ENCODE measurements at regions not wholly inside any gene's neighbourhood (a gene's known extent, or its start where the extent isn't known, plus 50 kb on each side); places are given as distances from the start of the nearest gene placed in this dataset.

GRCh38 chr18:22604390-22604985, 186.8 kb upstream of the CTAGE1 start:
- no peak for DNase-seq (ENCODE audit: low read depth, low spot score)
- H3K9ac ChIP-seq (ENCODE audit: insufficient read length): no peak overlapping the region
- no peaks in the 10 kb centered on the region for H3K36me3 ChIP-seq (ENCODE audit: insufficient read depth, low read length)
- no peak overlapping the region for H3K27ac ChIP-seq
- H3K9me3 ChIP-seq (ENCODE audit: low read depth, low read length): no peaks in the 10 kb centered on the region
- no peak for TF ChIP-seq EZH2 (IDR thresholded peaks at IDR 0.05)
- TF ChIP-seq POLR2AphosphoS5 (IDR thresholded peaks at IDR 0.05; ENCODE audit: borderline replicate concordance, low read depth, low read length): no peak
- no peak for TF ChIP-seq FOXP2 (optimal IDR thresholded peaks at IDR 0.05; ENCODE audit: control extremely low read depth, extremely low read length, insufficient read depth)
- H3K4me3 ChIP-seq: no peak overlapping the region

DNA sequence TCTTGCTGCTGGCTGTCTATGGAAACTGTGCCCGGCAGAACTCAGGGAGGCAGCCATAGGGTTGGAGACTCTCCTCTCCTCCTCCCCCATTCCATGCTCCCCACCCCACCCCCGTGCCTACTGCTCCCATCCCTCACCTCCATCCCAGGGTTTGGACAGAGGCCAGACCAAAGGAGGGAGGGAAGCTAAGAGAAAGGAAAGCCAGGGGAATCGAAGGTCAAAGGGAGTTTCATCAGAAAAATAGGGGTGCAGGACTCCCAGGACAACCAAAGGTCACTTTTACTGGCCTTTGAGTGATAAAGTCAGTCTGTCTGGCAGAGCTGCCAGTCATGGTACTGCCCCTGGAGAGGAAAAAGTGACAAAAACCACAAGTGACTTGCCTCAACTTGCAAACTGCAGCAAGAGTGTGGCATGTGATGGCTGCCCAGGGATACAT, 187.3 kb upstream of the CTAGE1 start:
- Histone ChIP-seq H3K36me3 (ENCODE audit: insufficient read depth, low read length) (no peaks in the 10 kb centered on the region), H3K27ac (no peak overlapping the region), H3K4me3 (no peak overlapping the region), H3K9me3 (ENCODE audit: low read depth, low read length) (no peaks in the 10 kb centered on the region), H3K9ac (ENCODE audit: insufficient read length) (no peak overlapping the region)
- DNase-seq (ENCODE audit: low read depth, low spot score): no peak
- TF ChIP-seq EZH2 (IDR thresholded peaks at IDR 0.05) (no peak), FOXP2 (optimal IDR thresholded peaks at IDR 0.05; ENCODE audit: control extremely low read depth, extremely low read length, insufficient read depth) (no peak)

DNA sequence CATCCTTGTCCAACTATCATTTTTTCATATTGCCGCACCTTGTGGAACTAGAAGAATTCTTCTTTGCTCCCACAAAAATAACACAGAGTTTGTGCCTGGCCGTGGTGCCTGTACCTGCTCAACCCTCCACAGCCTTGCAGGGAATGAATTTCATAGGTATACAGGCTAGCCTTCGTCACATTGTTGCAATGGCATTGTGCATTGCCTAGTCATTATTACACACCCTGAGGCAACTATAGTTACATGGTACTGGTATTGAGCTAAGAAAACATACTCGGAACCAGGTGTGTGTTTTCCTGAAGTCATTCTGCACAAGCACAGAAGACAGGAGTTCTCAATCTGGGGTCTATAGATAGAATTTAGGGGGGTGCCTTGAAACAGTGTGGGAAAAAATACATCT, 188.0 kb upstream of the CTAGE1 start:
- Histone ChIP-seq H3K4me3 (no peak overlapping the region), H3K9ac (ENCODE audit: insufficient read length) (no peak overlapping the region), H3K27ac (no peak overlapping the region), H3K9me3 (ENCODE audit: low read depth, low read length) (no peaks in the 10 kb centered on the region), H3K36me3 (ENCODE audit: insufficient read depth, low read length) (no peaks in the 10 kb centered on the region)
- no peak for DNase-seq (ENCODE audit: low read depth, low spot score)
- no peak for TF ChIP-seq FOXP2 (optimal IDR thresholded peaks at IDR 0.05; ENCODE audit: control extremely low read depth, extremely low read length, insufficient read depth)
- TF ChIP-seq POLR2AphosphoS5 (IDR thresholded peaks at IDR 0.05; ENCODE audit: borderline replicate concordance, low read depth, low read length): no peak
- no peak for TF ChIP-seq EZH2 (IDR thresholded peaks at IDR 0.05)

DNA sequence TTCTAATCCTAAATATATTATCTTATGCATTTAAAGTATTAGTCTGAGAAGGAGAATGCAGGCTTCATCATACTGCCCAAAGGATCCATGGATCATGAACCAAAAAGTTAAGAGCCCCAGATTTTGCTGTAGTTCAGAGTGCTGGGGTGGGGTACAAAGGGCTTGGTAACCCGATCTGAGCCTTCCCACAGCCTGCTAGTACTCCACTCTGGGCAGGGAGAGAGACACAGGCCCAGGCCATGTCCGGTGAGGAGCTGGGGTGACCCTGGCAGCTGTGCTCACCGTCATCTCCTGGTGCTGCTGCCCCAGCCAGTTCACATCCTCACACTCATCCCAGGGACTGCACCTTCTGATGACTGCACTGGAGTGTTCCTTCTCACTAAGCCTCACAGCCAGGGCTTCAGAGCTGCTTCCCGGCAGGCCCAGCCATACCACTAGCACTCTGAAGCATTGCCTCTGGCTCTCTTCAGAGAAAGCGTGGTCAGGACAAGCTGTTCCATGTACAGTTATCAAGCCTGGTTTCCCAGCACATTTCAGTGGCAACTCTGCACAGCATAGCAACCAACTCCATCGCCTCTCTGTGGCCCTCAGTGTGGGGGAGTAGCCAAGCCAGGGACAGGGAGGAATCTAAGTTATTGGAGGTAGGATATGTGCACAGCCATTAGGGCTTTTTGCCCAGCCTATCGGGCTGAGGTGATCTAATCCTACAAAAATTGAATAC, 189.0 kb upstream of the CTAGE1 start:
- H3K9ac ChIP-seq (ENCODE audit: insufficient read length): no peak overlapping the region
- no peaks in the 10 kb centered on the region for H3K36me3 ChIP-seq (ENCODE audit: insufficient read depth, low read length)
- TF ChIP-seq FOXP2 (optimal IDR thresholded peaks at IDR 0.05; ENCODE audit: control extremely low read depth, extremely low read length, insufficient read depth) (no peak), POLR2AphosphoS5 (IDR thresholded peaks at IDR 0.05; ENCODE audit: borderline replicate concordance, low read depth, low read length) (no peak), EZH2 (IDR thresholded peaks at IDR 0.05) (no peak)
- H3K4me3 ChIP-seq: no peak overlapping the region
- no peak overlapping the region for H3K27ac ChIP-seq
- DNase-seq (ENCODE audit: low read depth, low spot score): no peak
- H3K9me3 ChIP-seq (ENCODE audit: low read depth, low read length): no peaks in the 10 kb centered on the region

- Histone ChIP-seq H3K27ac (no peak overlapping the region), H3K9ac (ENCODE audit: insufficient read length) (no peak overlapping the region), H3K9me3 (ENCODE audit: low read depth, low read length) (no peaks in the 10 kb centered on the region), H3K36me3 (ENCODE audit: insufficient read depth, low read length) (no peaks in the 10 kb centered on the region), H3K4me3 (no peak overlapping the region)
- TF ChIP-seq FOXP2 (optimal IDR thresholded peaks at IDR 0.05; ENCODE audit: control extremely low read depth, extremely low read length, insufficient read depth) (no peak), POLR2AphosphoS5 (IDR thresholded peaks at IDR 0.05; ENCODE audit: borderline replicate concordance, low read depth, low read length) (no peak), EZH2 (IDR thresholded peaks at IDR 0.05) (no peak)
- DNase-seq (ENCODE audit: low read depth, low spot score): no peak
These were observed 189.5 kb upstream of the CTAGE1 start for GRCh38 chr18:22607284-22607635.

DNA sequence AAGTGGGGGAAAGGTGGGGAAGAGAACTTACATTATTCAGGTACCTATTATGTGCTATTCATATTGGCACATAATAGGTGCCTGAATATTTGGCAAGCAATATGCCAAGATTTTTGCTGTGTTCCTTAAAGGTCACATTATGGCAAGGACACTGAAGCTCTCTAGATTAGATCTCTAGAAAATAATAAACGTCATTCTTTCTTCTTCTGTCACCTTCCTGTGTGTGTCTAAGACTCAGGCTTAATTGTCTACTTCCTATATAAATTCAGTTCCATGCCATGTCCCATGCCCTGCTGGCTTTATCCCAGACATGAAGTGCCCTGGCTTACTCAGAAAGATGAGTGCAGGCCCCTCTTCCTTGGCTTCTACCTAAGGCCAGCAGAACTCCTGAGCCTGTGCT, 191.1 kb upstream of the CTAGE1 start:
- DNase-seq (ENCODE audit: low read depth, low spot score): no peak
- no peak overlapping the region for H3K27ac ChIP-seq
- no peak overlapping the region for H3K9ac ChIP-seq (ENCODE audit: insufficient read length)
- no peaks in the 10 kb centered on the region for H3K9me3 ChIP-seq (ENCODE audit: low read depth, low read length)
- H3K4me3 ChIP-seq: no peak overlapping the region
- H3K36me3 ChIP-seq (ENCODE audit: insufficient read depth, low read length): no peaks in the 10 kb centered on the region
- TF ChIP-seq FOXP2 (optimal IDR thresholded peaks at IDR 0.05; ENCODE audit: control extremely low read depth, extremely low read length, insufficient read depth) (no peak), POLR2AphosphoS5 (IDR thresholded peaks at IDR 0.05; ENCODE audit: borderline replicate concordance, low read depth, low read length) (no peak), EZH2 (IDR thresholded peaks at IDR 0.05) (no peak)

DNA sequence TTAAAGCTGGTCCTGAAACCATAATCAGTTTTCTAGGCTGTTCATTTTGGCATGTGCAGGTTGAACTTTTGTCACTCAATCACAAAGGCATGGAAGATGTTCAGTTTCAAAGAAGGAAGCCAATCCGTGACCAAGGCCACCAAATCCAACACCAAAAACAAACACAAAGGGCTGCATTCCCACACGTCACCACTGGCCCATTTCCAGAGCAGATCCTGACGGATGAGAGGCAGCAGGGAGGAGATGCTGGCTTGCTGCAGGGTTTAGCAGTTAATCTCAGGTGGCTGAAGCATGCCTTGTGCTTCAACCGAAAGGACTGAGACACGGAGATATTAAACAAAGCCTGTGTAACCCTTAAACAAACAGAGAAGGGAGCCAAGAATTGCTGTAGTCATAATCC, 191.9 kb upstream of the CTAGE1 start:
- no peaks in the 10 kb centered on the region for H3K9me3 ChIP-seq (ENCODE audit: low read depth, low read length)
- no peak overlapping the region for H3K9ac ChIP-seq (ENCODE audit: insufficient read length)
- no peaks in the 10 kb centered on the region for H3K36me3 ChIP-seq (ENCODE audit: insufficient read depth, low read length)
- no peak overlapping the region for H3K27ac ChIP-seq
- DNase-seq (ENCODE audit: low read depth, low spot score): no peak
- TF ChIP-seq FOXP2 (optimal IDR thresholded peaks at IDR 0.05; ENCODE audit: control extremely low read depth, extremely low read length, insufficient read depth): no peak
- no peak for TF ChIP-seq POLR2AphosphoS5 (IDR thresholded peaks at IDR 0.05; ENCODE audit: borderline replicate concordance, low read depth, low read length)
- no peak for TF ChIP-seq EZH2 (IDR thresholded peaks at IDR 0.05)
- no peak overlapping the region for H3K4me3 ChIP-seq

DNA sequence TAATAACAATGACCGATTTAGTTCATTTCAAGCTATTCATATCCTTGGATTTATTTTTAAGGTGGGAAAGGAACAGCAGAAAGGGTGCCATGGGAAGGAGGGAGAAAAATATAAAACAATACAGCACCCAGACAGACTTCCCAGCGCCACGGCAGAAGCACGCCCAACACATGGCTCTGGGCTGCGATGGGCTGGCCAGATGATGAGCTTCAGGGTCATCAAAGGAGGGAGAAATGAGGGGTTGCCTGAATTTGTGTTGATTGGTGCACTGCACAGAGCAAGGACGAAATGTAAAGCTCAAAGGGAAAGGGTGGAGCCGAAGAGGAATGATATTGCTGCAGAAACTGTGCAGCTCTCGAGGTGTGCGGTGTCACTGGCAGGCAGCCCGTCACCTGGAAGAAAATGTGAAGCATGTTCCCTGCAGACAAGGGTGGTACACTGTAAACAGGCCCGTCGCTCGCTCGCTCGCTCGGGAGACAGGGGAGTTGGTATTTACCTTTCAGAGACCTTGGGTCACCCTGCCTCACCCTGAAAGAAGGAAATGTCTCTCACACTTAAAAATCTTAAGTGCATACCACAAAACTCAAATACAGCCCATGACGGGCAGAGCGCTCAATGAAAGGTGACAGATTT, 195.5 kb upstream of the CTAGE1 start:
- Histone ChIP-seq H3K27ac (no peak overlapping the region), H3K9me3 (ENCODE audit: low read depth, low read length) (no peaks in the 10 kb centered on the region), H3K9ac (ENCODE audit: insufficient read length) (no peak overlapping the region), H3K36me3 (ENCODE audit: insufficient read depth, low read length) (no peaks in the 10 kb centered on the region), H3K4me3 (no peak overlapping the region)
- no peak for TF ChIP-seq EZH2 (IDR thresholded peaks at IDR 0.05)
- no peak for TF ChIP-seq FOXP2 (optimal IDR thresholded peaks at IDR 0.05; ENCODE audit: control extremely low read depth, extremely low read length, insufficient read depth)
- TF ChIP-seq POLR2AphosphoS5 (IDR thresholded peaks at IDR 0.05; ENCODE audit: borderline replicate concordance, low read depth, low read length): no peak
- DNase-seq (ENCODE audit: low read depth, low spot score): no peak
